Erythroblast (primary cell): ENCODE measurements at regions not wholly inside any gene's neighbourhood (a gene's known extent, or its start where the extent isn't known, plus 50 kb on each side); places are given as distances from the start of the nearest gene placed in this dataset.

Experiments used
- GATA1 ChIP-seq: IDR thresholded peaks from 2 replicates; pipeline ENCODE4 v1.6.1; 2011; ENCODE audit warnings: low read depth, mild to moderate bottlenecking, control low read depth, low read length, moderate library complexity
- POLR2A ChIP-seq: IDR thresholded peaks from 2 replicates; pipeline ENCODE4 v1.6.1; 2011; ENCODE audit warnings: mild to moderate bottlenecking, low read length

DNA sequence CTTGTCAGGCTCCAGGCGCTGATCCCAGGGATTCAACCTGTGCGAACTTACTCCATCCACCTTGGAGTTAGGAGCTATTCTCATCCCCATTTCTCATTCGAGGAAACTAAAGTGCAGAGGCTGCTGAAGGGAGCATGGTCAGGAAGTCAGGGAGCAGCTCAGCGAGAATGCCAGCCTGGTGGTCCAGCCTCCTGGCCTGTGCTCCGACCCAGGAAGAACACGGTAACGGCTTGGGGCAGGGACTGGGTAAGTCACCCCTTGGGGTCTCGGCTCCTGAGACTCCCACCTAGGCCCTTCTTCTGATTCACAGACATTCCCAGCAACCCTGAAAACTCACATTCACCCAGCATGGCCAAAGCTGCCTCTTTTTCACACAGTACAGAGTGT is 132.8 kb downstream of the CRYBB2 start:
- TF ChIP-seq POLR2A (no peak), GATA1 (no peak)
